Endothelial cell of umbilical vein (primary cell): ENCODE measurements at regions not wholly inside any gene's neighbourhood (a gene's known extent, or its start where the extent isn't known, plus 50 kb on each side); places are given as distances from the start of the nearest gene placed in this dataset.

ENCODE experiments used
- BruUV-seq: library from RNA; stranded (reverse); fragments of 400-500 nt; replicated peaks from 2 replicates; lab custom pipeline; 2021; lab: Mats Ljungman, UMichigan
- CTCF ChIA-PET: fragments of 300-600, 350-600 bp; sonication (Branson Sonifier 250); formaldehyde crosslinking; loops from one replicate; lab custom pipeline; 2021; ENCODE audit warnings: antibody characterized with exemption, inconsistent platforms; lab: Charles Lee
- POLR2A ChIA-PET: fragments of 300-600, 350-600 bp; sonication (Branson Sonifier 250); formaldehyde crosslinking; loops from one replicate; lab custom pipeline; 2021; ENCODE audit warnings: antibody characterized with exemption, inconsistent platforms; lab: Charles Lee
- DNase-seq: peaks from one replicate; pipeline ENCODE4 v3.0.0-alpha.2; 2011; ENCODE audit warnings: low read depth, low spot score
- FAIRE-seq: peaks from 2 replicates; lab custom pipeline; 2011; peaks lifted over from hg19 to GRCh38; lab: Jason Lieb, UNC
- H2AFZ ChIP-seq: 2 replicates; pipeline ENCODE4 v1.6.0; 2012; ENCODE audit warnings: low read depth, low read length, control low read depth, inconsistent platforms
- H3K27ac ChIP-seq: 2 replicates; pipeline ENCODE4 v1.5.1; 2011; ENCODE audit warnings: low read depth, mild to moderate bottlenecking, control low read depth, low read length, moderate library complexity; ENCODE audit not compliant: insufficient read depth
- H3K27me3 ChIP-seq, 2 experiments: 2 replicates each; pipeline versions ENCODE4 v1.6.0 to v1.6.1; 2011; ENCODE audit warnings: low read length in 2 of 2, mixed read lengths in 1 of 2; ENCODE audit not compliant: control insufficient read depth in 2 of 2, insufficient read depth in 2 of 2
- H3K36me3 ChIP-seq, 2 experiments: 2 replicates in 1 of 2; 3 replicates in 1 of 2; pipeline ENCODE4 v1.5.1; 2011; ENCODE audit warnings: low read length in 2 of 2, mild to moderate bottlenecking in 1 of 2, moderate library complexity in 1 of 2; ENCODE audit not compliant: control insufficient read depth in 2 of 2, insufficient read depth in 2 of 2; ENCODE audit errors: extremely low read depth in 1 of 2
- H3K4me1 ChIP-seq: 3 replicates; pipeline ENCODE4 v1.5.1; 2011; ENCODE audit warnings: mild to moderate bottlenecking, low read length; ENCODE audit not compliant: control insufficient read depth, insufficient read depth; ENCODE audit errors: extremely low read depth
- H3K4me2 ChIP-seq: 2 replicates; pipeline ENCODE4 v1.6.1; 2011; ENCODE audit warnings: low read length, control low read depth, mixed read lengths; ENCODE audit not compliant: insufficient read depth
- H3K4me3 ChIP-seq, 3 experiments: fragments of 200-600 bp in 1 of 3; sonication (generic), shearing (Covaris generic) in 1 of 3; replicated peaks in 1 of 3; 2 replicates each; pipeline ENCODE4 v1.5.1; 2011 to 2016; ENCODE audit warnings: control low read depth in 3 of 3, low read length in 3 of 3, mild to moderate bottlenecking in 2 of 3, inconsistent platforms in 1 of 3, low read depth in 1 of 3, moderate library complexity in 1 of 3; ENCODE audit not compliant: insufficient read depth in 1 of 3
- H3K79me2 ChIP-seq: 2 replicates; pipeline ENCODE4 v1.6.0; 2012; ENCODE audit warnings: low read length, inconsistent platforms; ENCODE audit not compliant: control insufficient read depth, insufficient read depth
- H3K9ac ChIP-seq: replicated peaks from 2 replicates; pipeline ENCODE3; 2011; ENCODE audit warnings: low read length, control low read depth; ENCODE audit not compliant: insufficient read depth; ENCODE audit errors: extremely low read depth
- H3K9me1 ChIP-seq: replicated peaks from 3 replicates; pipeline ENCODE4 v1.6.0; 2011; ENCODE audit warnings: mild to moderate bottlenecking, low read length; ENCODE audit not compliant: control insufficient read depth, insufficient read depth; ENCODE audit errors: extremely low read depth
- H3K9me3 ChIP-seq: replicated peaks from 2 replicates; pipeline ENCODE4 v1.5.1; 2012; ENCODE audit warnings: low read length, inconsistent platforms; ENCODE audit not compliant: control insufficient read depth, insufficient read depth
- H4K20me1 ChIP-seq: replicated peaks from 2 replicates; pipeline ENCODE3; 2011; ENCODE audit warnings: mild to moderate bottlenecking, low read length; ENCODE audit not compliant: control insufficient read depth, insufficient read depth; ENCODE audit errors: extremely low read depth
- CTCF ChIP-seq, 2 donors: IDR thresholded peaks; 1 replicate in 1 of 2; 2 replicates in 1 of 2; pipeline ENCODE4 v1.5.1; 2011; ENCODE audit warnings: low read length in 2 of 2, mild to moderate bottlenecking in 2 of 2, moderate library complexity in 2 of 2, control low read depth in 1 of 2, inconsistent platforms in 1 of 2, low read depth in 1 of 2; ENCODE audit not compliant: insufficient read depth in 1 of 2; ENCODE audit errors: extremely low read depth in 1 of 2
- EZH2 ChIP-seq: IDR thresholded peaks from 2 replicates; pipeline ENCODE4 v1.6.1; 2012; ENCODE audit warnings: borderline replicate concordance, low read depth, mild to moderate bottlenecking, moderate library complexity, low read length, inconsistent platforms; ENCODE audit not compliant: severe bottlenecking
- FOS ChIP-seq: IDR thresholded peaks from 2 replicates; pipeline ENCODE4 v1.6.1; 2011; ENCODE audit warnings: mild to moderate bottlenecking, low read length, moderate library complexity, borderline replicate concordance; ENCODE audit not compliant: insufficient read depth
- MYC ChIP-seq: IDR thresholded peaks from one replicate; pipeline ENCODE4 v1.6.1; 2011; ENCODE audit warnings: mild to moderate bottlenecking, low read depth, low read length
- POLR2AphosphoS5 ChIP-seq: IDR thresholded peaks from 2 replicates; pipeline ENCODE4 v1.6.1; 2012; ENCODE audit warnings: low read depth, mild to moderate bottlenecking, control low read depth, low read length, moderate library complexity; ENCODE audit not compliant: insufficient read depth
- dilution Hi-C: fragments of 300-500 bp; cut with MboI; formaldehyde crosslinking; loops from one replicate; pipeline ENCODE4 v1.15.0; 2019; ENCODE audit warnings: low sequenced_read_pairs; ENCODE audit not compliant: extremely low pct_ligation_motif_present
- intact Hi-C: fragments of 100-400 bp; cut with micrococcal nuclease; formaldehyde crosslinking; loops from one replicate; pipeline ENCODE4 v1.10.0; 2022

GRCh38 chr12:19998411-19998810 lies 369.9 kb upstream of the PDE3A start:
- H3K4me3 ChIP-seq = no peak overlapping the region
- H3K4me1 ChIP-seq = peaks cover 30% of the 10 kb centered on the region
- no peaks in the 10 kb centered on the region for H4K20me1 ChIP-seq
- H3K79me2 ChIP-seq = no peaks in the 10 kb centered on the region
- H3K4me2 ChIP-seq = no peak overlapping the region
- no peaks in the 10 kb centered on the region for H3K27me3 ChIP-seq
- H3K9me3 ChIP-seq = no peaks in the 10 kb centered on the region
- FAIRE-seq (no peak), DNase-seq (no peak)
- H3K9me1 ChIP-seq = no peaks in the 10 kb centered on the region
- no peak overlapping the region for H2AFZ ChIP-seq
- no peaks in the 10 kb centered on the region for H3K36me3 ChIP-seq
- no peak overlapping the region for H3K9ac ChIP-seq
- ChIA-PET POLR2A (no interaction called here), CTCF (interaction anchor here (1.0 to 1.2 kb wide), 3 partner anchors 12 to 260 kb away, joined by 3 read pairs; no protein-coding TSS in a partner anchor)
- no TSS peak for BruUV-seq
- intact Hi-C loops = loop anchor here (2.0 to 5.0 kb wide), 2 partner anchors 32 to 81 kb away; no protein-coding TSS in a partner anchor
- dilution Hi-C loops = no loop called here
- no peak overlapping the region for H3K27ac ChIP-seq
- TF ChIP-seq EZH2 = no peak
- TF ChIP-seq CTCF (IDR thresholded peaks at IDR 0.05; ENCODE audit: extremely low read depth in 1 of 2, insufficient read depth in 1 of 2, low read depth in 1 of 2, low read length in 2 of 2) = no peak
- no peak for TF ChIP-seq MYC

GRCh38 chr12:19998961-19999804 lies 369.2 kb upstream of the PDE3A start:
- Histone ChIP-seq H3K36me3 (no peaks in the 10 kb centered on the region), H3K79me2 (no peaks in the 10 kb centered on the region), H3K9ac (peak overlapping the region; percentile 29), H3K9me1 (no peaks in the 10 kb centered on the region), H3K9me3 (no peaks in the 10 kb centered on the region), H3K4me1 (peaks cover 30% of the 10 kb centered on the region), H3K27ac (peak overlapping the region; percentile 57), H3K4me2 (peak overlapping the region; percentile 84), H3K27me3 (no peaks in the 10 kb centered on the region), H4K20me1 (no peaks in the 10 kb centered on the region), H3K4me3 (no peak overlapping the region), H2AFZ (peak overlapping the region; percentile 97)
- CTCF ChIA-PET = interaction anchor here (1.0 to 1.2 kb wide), 3 partner anchors 13 to 603 kb away, joined by 3 to 4 read pairs (median 3); no protein-coding TSS in a partner anchor
- dilution Hi-C loops = no loop called here
- POLR2A ChIA-PET = no interaction called here
- no peak for TF ChIP-seq POLR2AphosphoS5
- peak; percentile 46 for TF ChIP-seq FOS
- DNase-seq (peak; percentile 70), FAIRE-seq (peak; percentile 43)
- BruUV-seq = no TSS peak
- intact Hi-C loops = loop anchor here (2.0 to 5.0 kb wide), 2 partner anchors 32 to 82 kb away; no protein-coding TSS in a partner anchor
